HG03558 (cell line): ENCODE measurements at regions not wholly inside any gene's neighbourhood (a gene's known extent, or its start where the extent isn't known, plus 50 kb on each side); places are given as distances from the start of the nearest gene placed in this dataset.

ENCODE experiments used
- ATAC-seq: cut with Tn5 transposase; IDR thresholded peaks from one replicate; pipeline ENCODE4 v1.9.1; 2021; ENCODE audit warnings: moderate number of reproducible peaks; ENCODE audit not compliant: unreplicated experiment; ENCODE audit errors: extremely low read depth

- no peak for ATAC-seq
Measured at GRCh38 chr1:244988521-244988920, 124.2 kb upstream of the HNRNPU start.

GRCh38 chr1:244980605-244981004 is 116.3 kb upstream of the HNRNPU start:
- no peak for ATAC-seq

DNA sequence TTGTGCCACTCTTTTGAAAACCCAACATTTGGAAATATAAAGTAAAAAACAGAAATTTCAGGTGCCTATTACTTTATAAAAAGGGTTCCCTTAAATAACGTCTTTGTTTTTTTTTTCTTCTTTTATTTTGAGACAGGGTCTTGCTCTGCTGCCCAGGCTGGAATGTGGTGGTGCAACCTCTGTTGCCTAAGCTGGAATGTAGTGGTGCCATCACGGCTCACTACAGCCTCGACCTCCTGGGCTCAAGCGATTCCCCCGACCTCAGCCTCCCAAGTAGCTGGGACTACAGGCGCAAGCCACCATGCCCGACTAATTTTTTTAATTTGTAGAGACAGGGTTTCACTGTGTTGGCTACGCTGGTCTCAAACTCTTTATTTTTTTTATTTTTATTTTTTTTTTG is 110.2 kb upstream of the HNRNPU start:
- ATAC-seq = no peak

GRCh38 chr1:244974106-244974505 is 109.8 kb upstream of the HNRNPU start:
- no peak for ATAC-seq

DNA sequence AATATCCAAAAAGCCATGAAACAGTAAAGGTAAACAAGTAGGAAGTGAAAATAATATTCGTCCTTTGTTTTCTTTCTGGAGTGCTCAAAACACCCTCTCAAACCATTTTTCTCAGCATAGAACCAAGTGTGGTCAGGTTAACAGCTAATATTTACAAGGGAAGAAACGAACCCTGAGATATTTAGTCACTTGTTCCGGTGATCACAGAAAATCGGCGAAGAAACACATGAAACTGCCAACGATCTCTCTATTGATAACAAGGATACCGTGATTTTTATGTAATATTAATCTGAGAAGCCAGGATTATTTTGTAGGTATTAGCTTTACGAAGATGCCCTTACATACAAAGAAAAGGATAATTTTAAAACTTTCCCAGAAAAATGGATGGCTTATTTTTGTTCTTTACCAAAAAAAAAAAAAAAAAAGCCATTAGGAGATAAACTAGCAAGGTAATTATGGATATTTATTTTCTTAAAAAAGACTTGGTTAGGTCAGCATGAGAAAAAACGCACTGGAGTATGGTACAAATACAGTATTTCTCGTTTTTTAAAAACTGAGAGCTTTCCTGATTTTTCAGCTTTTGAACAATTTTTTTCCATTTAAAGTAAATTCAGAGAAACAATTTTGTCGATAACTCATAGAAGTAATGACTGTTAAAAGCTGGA is 107.3 kb upstream of the HNRNPU start:
- ATAC-seq = no peak

- peak; percentile 35 for ATAC-seq
Measured at GRCh38 chr1:244970744-244971551, 106.6 kb upstream of the HNRNPU start.

DNA sequence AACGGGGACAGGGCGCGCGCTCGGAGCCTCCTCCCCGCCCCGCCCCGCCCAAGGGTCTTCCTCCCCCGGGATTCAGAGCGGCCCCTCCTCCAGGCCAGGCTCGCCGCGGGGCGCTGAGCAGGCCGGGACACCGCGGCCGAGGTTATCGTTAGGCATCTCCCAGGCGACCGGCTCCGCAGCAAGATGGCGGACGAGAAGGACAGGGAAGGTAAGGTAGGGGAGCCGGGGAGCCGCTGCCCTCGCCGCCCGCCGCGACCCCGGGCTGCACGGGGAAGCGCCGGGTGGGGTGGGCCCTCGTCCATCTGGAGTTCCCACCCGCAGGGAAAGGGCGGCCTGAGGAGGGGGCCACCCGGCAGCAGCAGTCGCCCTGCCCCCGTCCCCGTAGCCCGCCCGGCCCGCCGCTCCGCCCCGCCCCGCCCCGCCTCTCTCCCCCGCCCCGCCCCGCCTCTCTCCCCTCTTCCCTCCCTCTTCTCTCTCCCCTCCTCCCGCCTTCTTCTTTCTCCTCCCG is 105.9 kb upstream of the HNRNPU start:
- peak; percentile 34 for ATAC-seq

DNA sequence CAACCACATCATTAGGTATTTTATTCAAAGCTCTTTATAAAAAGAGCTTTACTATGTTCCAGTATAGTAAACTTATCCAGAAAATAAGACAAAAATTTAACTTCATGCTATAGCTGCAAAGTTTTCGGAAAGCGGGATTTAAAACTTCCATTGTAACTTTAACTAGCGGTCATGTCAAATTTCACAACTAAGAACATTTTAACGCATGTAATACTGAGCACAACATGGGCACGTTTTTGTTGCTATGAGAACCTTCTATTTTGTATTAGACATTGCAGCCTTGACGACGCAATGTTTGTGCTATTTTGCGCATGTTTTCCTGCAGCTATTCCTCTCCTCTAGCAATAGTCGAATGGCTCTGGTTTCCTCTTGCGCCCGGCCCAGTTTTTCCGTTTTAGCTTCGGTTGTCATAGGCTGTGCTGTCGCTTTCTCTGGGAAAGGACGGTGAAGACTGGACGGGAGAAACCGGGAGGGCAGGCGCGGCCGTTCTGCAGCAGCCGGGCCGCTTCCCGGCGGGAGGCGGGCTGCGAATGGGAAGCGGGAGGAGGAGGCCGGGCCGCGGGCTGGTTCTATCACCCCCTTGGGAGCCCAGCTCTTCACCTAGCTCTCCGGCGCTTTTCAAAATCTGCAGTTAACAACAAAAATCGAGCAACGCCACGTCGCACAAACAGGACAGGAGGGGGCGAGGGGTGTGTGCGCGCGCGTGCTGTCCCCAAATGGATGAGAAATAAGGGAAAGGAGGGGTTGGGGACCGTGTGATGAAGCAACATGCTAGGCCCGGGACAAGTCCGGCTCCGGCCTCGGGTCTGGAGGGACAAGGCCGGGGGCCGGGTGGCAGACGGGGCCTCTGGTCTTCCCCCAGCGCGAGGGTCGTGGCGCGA is 105.3 kb upstream of the HNRNPU start:
- peak; percentile 9 for ATAC-seq

GRCh38 chr1:244968881-244969280 is 104.5 kb upstream of the HNRNPU start:
- ATAC-seq = no peak

- no peak for ATAC-seq
Measured at GRCh38 chr1:244968471-244968871, 104.1 kb upstream of the HNRNPU start.

DNA sequence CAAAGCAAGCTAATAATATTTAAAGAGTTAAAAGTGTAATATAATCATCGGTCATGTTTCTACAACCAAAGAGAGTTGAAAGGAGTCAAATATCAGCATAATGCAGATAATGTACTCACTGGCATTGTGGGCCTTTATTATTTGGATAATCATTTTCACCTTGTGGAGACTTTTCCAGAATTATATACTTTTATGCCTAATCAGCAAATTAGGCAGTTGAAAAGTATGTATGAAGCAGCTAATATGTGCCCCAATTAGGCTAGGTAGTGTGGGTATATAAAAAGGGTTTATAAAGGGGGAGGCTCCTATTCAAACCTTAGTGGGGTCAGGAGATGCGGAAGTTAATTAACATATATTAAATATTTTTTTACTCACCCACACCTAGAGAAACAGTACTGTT is 102.8 kb upstream of the HNRNPU start:
- no peak for ATAC-seq

GRCh38 chr1:244965185-244966030 is 101.1 kb upstream of the HNRNPU start:
- no peak for ATAC-seq

DNA sequence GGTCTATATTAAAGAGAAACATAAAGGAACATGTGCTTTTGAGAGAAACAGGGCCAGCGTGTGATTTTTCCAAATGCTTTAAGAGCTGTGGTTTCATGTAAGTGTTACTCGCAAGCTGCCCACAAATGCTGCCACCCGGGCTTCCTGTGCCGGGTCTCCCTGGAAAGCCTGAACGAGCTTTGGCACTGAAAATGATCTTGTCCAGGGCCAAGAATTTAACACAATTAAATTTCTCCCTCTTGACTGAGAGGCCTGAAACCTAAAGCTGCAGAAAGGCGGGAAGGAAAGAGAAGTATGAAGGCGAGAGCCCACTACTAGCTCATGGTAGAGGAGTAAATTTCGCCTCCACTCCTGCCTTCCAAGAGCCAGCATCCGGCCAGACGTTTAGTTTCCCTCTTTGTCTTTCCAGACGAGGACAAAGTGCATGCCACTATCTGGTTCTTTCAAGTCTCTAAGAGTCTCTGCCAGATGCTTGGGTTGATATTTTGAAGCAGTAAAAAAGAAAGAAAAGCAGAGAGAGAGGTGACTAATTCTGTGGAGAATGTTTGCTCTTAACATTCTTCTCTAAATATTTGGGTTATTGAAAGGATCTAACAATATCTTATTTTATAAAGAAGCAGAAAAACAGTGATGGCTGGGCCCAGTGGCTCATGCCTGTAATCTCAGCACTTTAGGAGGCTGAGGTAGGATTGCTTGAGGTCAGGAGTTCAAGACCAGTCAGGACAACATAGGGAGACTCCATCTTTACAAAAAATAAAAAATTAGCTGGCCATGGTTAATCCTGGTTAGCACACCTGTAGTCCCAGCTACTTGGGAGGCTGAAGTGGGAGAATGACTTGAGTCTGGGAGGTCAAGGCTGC is 100.0 kb upstream of the HNRNPU start:
- no peak for ATAC-seq

- ATAC-seq = no peak
Measured at GRCh38 chr1:244963231-244963826, 99.0 kb upstream of the HNRNPU start.

GRCh38 chr1:244962130-244962529 is 97.8 kb upstream of the HNRNPU start:
- ATAC-seq = no peak

- ATAC-seq = no peak
Measured at GRCh38 chr1:244960904-244961303, 96.6 kb upstream of the HNRNPU start.

GRCh38 chr1:244958593-244958992 is 94.2 kb upstream of the HNRNPU start:
- no peak for ATAC-seq

DNA sequence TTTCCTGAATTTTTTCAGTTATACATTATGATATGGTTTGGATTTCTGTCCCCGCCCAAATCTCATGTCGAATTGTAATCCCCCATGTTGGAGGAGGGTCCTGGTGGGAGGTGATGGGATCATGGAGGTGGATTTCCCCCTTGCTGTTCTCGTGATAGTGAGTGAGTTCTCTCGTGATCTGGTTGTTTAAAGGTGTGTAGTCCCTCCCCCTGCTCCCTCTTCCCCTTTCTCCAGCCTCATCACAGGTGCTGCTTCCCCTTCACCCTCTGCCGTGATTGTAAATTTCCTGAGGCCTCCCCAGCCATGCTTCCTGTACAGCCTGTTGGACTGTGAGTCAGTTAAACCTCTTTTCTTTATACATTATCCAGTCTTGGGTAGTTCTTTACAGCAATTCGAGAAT is 93.2 kb upstream of the HNRNPU start:
- ATAC-seq = no peak

- no peak for ATAC-seq
Measured at GRCh38 chr1:244957122-244957521, 92.8 kb upstream of the HNRNPU start.
